ENCODE measurements at regions not wholly inside any gene's neighbourhood (a gene's known extent, or its start where the extent isn't known, plus 50 kb on each side); places are given as distances from the start of the nearest gene placed in this dataset.

DNA sequence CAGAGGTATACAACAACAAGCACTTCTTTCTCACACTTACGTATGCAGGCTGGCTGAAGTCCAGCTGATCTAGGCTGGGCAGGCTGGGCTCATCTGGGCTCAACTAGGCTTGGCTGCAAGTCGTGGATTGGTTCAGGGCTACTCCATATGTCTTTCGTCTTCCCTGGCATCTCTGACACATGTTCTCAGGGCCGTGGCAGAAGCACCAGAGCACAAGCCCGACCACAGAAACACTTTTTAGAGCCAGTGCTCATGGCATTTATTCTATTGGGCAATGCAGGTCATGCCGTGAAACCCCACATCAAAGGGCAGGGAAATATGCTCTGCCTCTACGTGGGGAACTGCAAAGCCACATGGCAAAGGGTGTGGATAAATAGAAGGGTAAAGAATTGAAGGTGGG, 93.8 kb downstream of the RIN2 start:
- TF ChIP-seq, protein P1, sequence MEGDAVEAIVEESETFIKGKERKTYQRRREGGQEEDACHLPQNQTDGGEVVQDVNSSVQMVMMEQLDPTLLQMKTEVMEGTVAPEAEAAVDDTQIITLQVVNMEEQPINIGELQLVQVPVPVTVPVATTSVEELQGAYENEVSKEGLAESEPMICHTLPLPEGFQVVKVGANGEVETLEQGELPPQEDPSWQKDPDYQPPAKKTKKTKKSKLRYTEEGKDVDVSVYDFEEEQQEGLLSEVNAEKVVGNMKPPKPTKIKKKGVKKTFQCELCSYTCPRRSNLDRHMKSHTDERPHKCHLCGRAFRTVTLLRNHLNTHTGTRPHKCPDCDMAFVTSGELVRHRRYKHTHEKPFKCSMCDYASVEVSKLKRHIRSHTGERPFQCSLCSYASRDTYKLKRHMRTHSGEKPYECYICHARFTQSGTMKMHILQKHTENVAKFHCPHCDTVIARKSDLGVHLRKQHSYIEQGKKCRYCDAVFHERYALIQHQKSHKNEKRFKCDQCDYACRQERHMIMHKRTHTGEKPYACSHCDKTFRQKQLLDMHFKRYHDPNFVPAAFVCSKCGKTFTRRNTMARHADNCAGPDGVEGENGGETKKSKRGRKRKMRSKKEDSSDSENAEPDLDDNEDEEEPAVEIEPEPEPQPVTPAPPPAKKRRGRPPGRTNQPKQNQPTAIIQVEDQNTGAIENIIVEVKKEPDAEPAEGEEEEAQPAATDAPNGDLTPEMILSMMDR (IDR thresholded peaks at IDR 0.05; ENCODE audit: low read depth, low read length), result no peak
- TF ChIP-seq POLR2A (IDR thresholded peaks at IDR 0.05; ENCODE audit: extremely low read depth, insufficient read length), result no peak
- TF ChIP-seq MYC (IDR thresholded peaks at IDR 0.05; ENCODE audit: low read depth, low read length), result no peak
- no peak for TF ChIP-seq MAX (IDR thresholded peaks at IDR 0.05; ENCODE audit: low read depth, low read length)
